Left ventricle myocardium inferior (tissue), 1 donor: ENCODE measurements at regions not wholly inside any gene's neighbourhood (a gene's known extent, or its start where the extent isn't known, plus 50 kb on each side); places are given as distances from the start of the nearest gene placed in this dataset.

ENCODE experiments used
- DNase-seq: peaks from one replicate; pipeline ENCODE4 v3.0.0-alpha.2; 2020
- H3K27ac ChIP-seq: fragments of 200-600 bp; replicated peaks from 2 replicates; pipeline ENCODE4 v1.8.0; 2021
- H3K27me3 ChIP-seq: fragments of 200-600 bp; 2 replicates; pipeline ENCODE4 v1.8.0; 2021; ENCODE audit warnings: low read depth
- H3K36me3 ChIP-seq: fragments of 200-600 bp; 2 replicates; pipeline ENCODE4 v1.8.0; 2021
- H3K4me1 ChIP-seq: fragments of 200-600 bp; 2 replicates; pipeline ENCODE4 v1.8.0; 2021
- H3K4me3 ChIP-seq: fragments of 200-600 bp; 2 replicates; pipeline ENCODE4 v1.8.0; 2021; ENCODE audit warnings: mild to moderate bottlenecking, moderate library complexity
- H3K9me3 ChIP-seq: fragments of 200-600 bp; replicated peaks from 2 replicates; pipeline ENCODE4 v1.8.0; 2021
- CTCF ChIP-seq: fragments of 200-600 bp; IDR thresholded peaks from 2 replicates; pipeline ENCODE4 v1.8.0; 2021; ENCODE audit warnings: antibody characterized with exemption, mild to moderate bottlenecking, borderline replicate concordance
- intact Hi-C: fragments of 100-400 bp; cut with micrococcal nuclease; formaldehyde crosslinking; loops from one replicate; pipeline ENCODE4 v1.11.0; 2022
- donor health status: DM: no; HTN: yes; CAD: no; lungs with severe emphysema.

GRCh38 chr16:59899940-59900339 is 1165.8 kb upstream of the GOT2 start:
- no peak for TF ChIP-seq CTCF
- intact Hi-C loops: no loop called here

GRCh38 chr16:59892376-59892775 is 1158.3 kb upstream of the GOT2 start:
- H3K9me3 ChIP-seq: peaks cover 33% of the 10 kb centered on the region
- intact Hi-C loops: no loop called here
- H3K4me1 ChIP-seq: no peaks in the 10 kb centered on the region
- H3K4me3 ChIP-seq: no peak overlapping the region
- no peaks in the 10 kb centered on the region for H3K36me3 ChIP-seq
- H3K27me3 ChIP-seq: no peaks in the 10 kb centered on the region
- TF ChIP-seq CTCF: no peak
- no peak for DNase-seq
- H3K27ac ChIP-seq: no peak overlapping the region

More at GRCh38 chr16:59899940-59900339, 1165.8 kb upstream of the GOT2 start:
- peaks cover 4% of the 10 kb centered on the region for H3K9me3 ChIP-seq
- no peaks in the 10 kb centered on the region for H3K4me1 ChIP-seq
- no peaks in the 10 kb centered on the region for H3K27me3 ChIP-seq
- DNase-seq: no peak
- H3K4me3 ChIP-seq: no peak overlapping the region
- H3K36me3 ChIP-seq: no peaks in the 10 kb centered on the region
- no peak overlapping the region for H3K27ac ChIP-seq

- DNase-seq: no peak
- intact Hi-C loops: no loop called here
- no peak for TF ChIP-seq CTCF
- no peak overlapping the region for H3K27ac ChIP-seq
- no peaks in the 10 kb centered on the region for H3K27me3 ChIP-seq
- no peaks in the 10 kb centered on the region for H3K36me3 ChIP-seq
- peaks cover 28% of the 10 kb centered on the region for H3K9me3 ChIP-seq
- H3K4me1 ChIP-seq: no peaks in the 10 kb centered on the region
- H3K4me3 ChIP-seq: no peak overlapping the region
Measured at GRCh38 chr16:59887856-59888255, 1153.7 kb upstream of the GOT2 start.

GRCh38 chr16:59886021-59886420 is 1151.9 kb upstream of the GOT2 start:
- TF ChIP-seq CTCF: no peak
- Histone ChIP-seq H3K4me3 (no peak overlapping the region), H3K27ac (peak overlapping the region; percentile 43), H3K4me1 (no peaks in the 10 kb centered on the region), H3K27me3 (no peaks in the 10 kb centered on the region), H3K9me3 (peaks cover 21% of the 10 kb centered on the region), H3K36me3 (no peaks in the 10 kb centered on the region)
- DNase-seq: peak; percentile 36
- intact Hi-C loops: no loop called here

GRCh38 chr16:59881376-59881775 is 1147.3 kb upstream of the GOT2 start:
- no peaks in the 10 kb centered on the region for H3K4me1 ChIP-seq
- H3K27me3 ChIP-seq: no peaks in the 10 kb centered on the region
- intact Hi-C loops: no loop called here
- no peak for DNase-seq
- no peak overlapping the region for H3K27ac ChIP-seq
- H3K36me3 ChIP-seq: no peaks in the 10 kb centered on the region
- no peak for TF ChIP-seq CTCF
- H3K9me3 ChIP-seq: no peaks in the 10 kb centered on the region
- H3K4me3 ChIP-seq: no peak overlapping the region

GRCh38 chr16:59880611-59881010 is 1146.5 kb upstream of the GOT2 start:
- H3K4me3 ChIP-seq: no peak overlapping the region
- no peaks in the 10 kb centered on the region for H3K27me3 ChIP-seq
- no peaks in the 10 kb centered on the region for H3K36me3 ChIP-seq
- no peaks in the 10 kb centered on the region for H3K4me1 ChIP-seq
- no peak for DNase-seq
- no peak overlapping the region for H3K27ac ChIP-seq
- no peak for TF ChIP-seq CTCF
- intact Hi-C loops: no loop called here
- no peaks in the 10 kb centered on the region for H3K9me3 ChIP-seq
